Activated CD4-positive, alpha-beta T cell treated with anti-CD3 and anti-CD28 coated beads, Interleukin-2, amount 10 ng/mL, durations not matched to agents 24 days and 14 days (primary cell): ENCODE measurements at regions not wholly inside any gene's neighbourhood (a gene's known extent, or its start where the extent isn't known, plus 50 kb on each side); places are given as distances from the start of the nearest gene placed in this dataset.

Experiments used
- DNase-seq: peaks from one replicate; pipeline ENCODE4 v3.0.0; 2022
- H3K27ac Mint-ChIP-seq: one replicate; pipeline ENCODE4 v1.8.0; 2022; ENCODE audit warnings: mild to moderate bottlenecking, mixed read lengths
- H3K27me3 Mint-ChIP-seq: one replicate; pipeline ENCODE4 v1.8.0; 2022; ENCODE audit warnings: mixed read lengths
- H3K36me3 Mint-ChIP-seq: one replicate; pipeline ENCODE4 v1.8.0; 2022; ENCODE audit warnings: low read depth, mild to moderate bottlenecking, mixed read lengths
- H3K4me1 Mint-ChIP-seq: one replicate; pipeline ENCODE4 v1.8.0; 2021; ENCODE audit warnings: mixed read lengths
- H3K4me3 Mint-ChIP-seq: one replicate; pipeline ENCODE4 v1.8.0; 2022; ENCODE audit warnings: mild to moderate bottlenecking, moderate library complexity, mixed read lengths
- H3K9me3 Mint-ChIP-seq: one replicate; pipeline ENCODE4 v1.8.0; 2021; ENCODE audit warnings: mixed read lengths
- intact Hi-C: fragments of 100-400 bp; cut with micrococcal nuclease; formaldehyde crosslinking; loops from one replicate; pipeline ENCODE4 v1.15.1; 2023

DNA sequence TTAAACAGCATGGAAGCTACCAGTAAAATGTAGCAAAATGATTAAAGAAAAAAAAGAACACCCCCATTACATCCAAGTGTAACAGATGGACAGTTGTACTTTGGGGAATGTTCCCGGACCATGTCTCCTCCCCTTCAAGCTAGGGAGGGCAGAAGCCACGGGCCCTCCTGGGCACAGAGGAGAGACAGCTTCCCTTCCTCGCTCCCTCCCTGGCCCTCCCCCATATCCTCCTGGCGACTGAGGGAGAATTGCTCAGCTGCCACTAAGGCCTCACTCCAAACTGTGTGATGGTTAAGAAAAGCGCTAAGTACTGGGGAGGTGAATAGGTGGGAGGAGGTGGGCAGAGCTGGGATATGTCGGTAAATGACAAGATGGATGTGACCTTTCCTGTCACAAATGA lies 358.0 kb downstream of the HRH4 start:
- intact Hi-C loops = no loop called here
- H3K9me3 Mint-ChIP-seq = no peaks in the 10 kb centered on the region

DNA sequence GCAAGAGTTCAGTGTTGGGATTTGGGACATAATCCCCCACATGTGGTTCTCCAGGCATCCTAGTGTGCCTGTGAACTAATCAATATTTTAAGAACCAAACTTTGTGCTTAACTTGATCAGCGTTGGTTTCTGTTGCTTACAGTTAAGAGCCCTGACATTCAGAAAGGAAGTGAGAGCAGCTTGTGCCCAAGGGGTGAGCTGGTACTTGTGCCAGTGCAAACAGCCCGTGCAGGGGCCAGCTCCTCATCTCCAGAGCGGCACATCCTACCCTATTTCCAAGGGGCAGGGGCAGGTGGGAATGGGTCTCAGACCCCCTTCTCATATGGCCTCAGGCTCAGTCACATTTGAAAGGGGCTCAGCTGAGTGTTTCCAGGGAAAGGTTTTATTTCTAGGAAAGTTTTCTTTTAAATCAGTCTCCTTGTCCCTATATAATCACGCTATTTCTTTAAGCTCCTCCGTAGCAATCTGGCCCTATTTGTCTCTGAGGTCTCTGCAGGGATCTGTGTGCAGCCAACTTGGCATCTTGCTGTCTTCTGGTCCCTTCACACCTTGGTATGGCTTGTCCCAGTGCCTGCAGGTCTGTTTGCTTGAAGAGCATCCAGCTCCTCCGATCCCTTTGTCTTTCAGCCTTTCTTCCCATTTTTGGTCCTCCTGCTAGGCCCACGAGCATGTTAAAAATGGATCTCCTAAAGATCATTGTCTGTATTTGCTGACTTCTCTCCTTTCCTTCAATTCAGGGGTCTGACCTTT lies 358.9 kb downstream of the HRH4 start:
- Mint-ChIP-seq H3K36me3 (no peaks in the 10 kb centered on the region), H3K9me3 (no peaks in the 10 kb centered on the region), H3K27ac (no peak overlapping the region), H3K27me3 (no peaks in the 10 kb centered on the region), H3K4me3 (no peak overlapping the region), H3K4me1 (no peaks in the 10 kb centered on the region)
- intact Hi-C loops = no loop called here
- no peak for DNase-seq

More for the DNA sequence above, 358.0 kb downstream of the HRH4 start:
- no peaks in the 10 kb centered on the region for H3K27me3 Mint-ChIP-seq
- H3K4me3 Mint-ChIP-seq = no peak overlapping the region
- H3K27ac Mint-ChIP-seq = no peak overlapping the region
- no peaks in the 10 kb centered on the region for H3K4me1 Mint-ChIP-seq
- no peak for DNase-seq
- no peaks in the 10 kb centered on the region for H3K36me3 Mint-ChIP-seq

DNA sequence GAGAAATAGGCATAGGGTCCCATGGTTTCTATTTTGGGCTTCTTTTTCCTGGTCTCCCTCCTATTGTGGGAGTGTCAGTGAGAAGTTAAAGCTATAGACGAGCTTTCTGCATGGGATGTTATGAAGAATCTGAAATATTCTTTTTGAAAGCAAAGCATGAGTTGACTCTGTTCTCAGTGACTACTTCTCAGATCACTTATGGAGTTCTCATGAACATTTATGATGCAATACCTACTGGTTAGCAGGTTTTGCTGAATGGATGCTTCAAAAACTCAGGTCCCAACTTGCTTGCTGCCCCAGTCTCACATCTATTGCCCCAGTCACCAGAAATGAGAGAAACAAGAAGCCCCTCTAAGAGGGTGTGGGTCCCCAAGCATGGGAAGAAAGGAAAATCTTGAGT lies 365.0 kb downstream of the HRH4 start:
- DNase-seq = no peak
- no peaks in the 10 kb centered on the region for H3K9me3 Mint-ChIP-seq
- peaks cover under 1% of the 10 kb centered on the region for H3K27me3 Mint-ChIP-seq
- intact Hi-C loops = no loop called here
- no peak overlapping the region for H3K4me3 Mint-ChIP-seq
- H3K36me3 Mint-ChIP-seq = no peaks in the 10 kb centered on the region
- H3K27ac Mint-ChIP-seq = no peak overlapping the region
- no peaks in the 10 kb centered on the region for H3K4me1 Mint-ChIP-seq

GRCh38 chr18:24826605-24827004 lies 366.2 kb downstream of the HRH4 start:
- intact Hi-C loops = no loop called here
- H3K27ac Mint-ChIP-seq = no peak overlapping the region
- H3K4me3 Mint-ChIP-seq = no peak overlapping the region
- peaks cover 2% of the 10 kb centered on the region for H3K27me3 Mint-ChIP-seq
- no peaks in the 10 kb centered on the region for H3K9me3 Mint-ChIP-seq
- DNase-seq = no peak
- H3K36me3 Mint-ChIP-seq = no peaks in the 10 kb centered on the region
- H3K4me1 Mint-ChIP-seq = no peaks in the 10 kb centered on the region

GRCh38 chr18:24827501-24827900 lies 367.1 kb downstream of the HRH4 start:
- no peak overlapping the region for H3K27ac Mint-ChIP-seq
- H3K4me3 Mint-ChIP-seq = no peak overlapping the region
- H3K9me3 Mint-ChIP-seq = no peaks in the 10 kb centered on the region
- H3K27me3 Mint-ChIP-seq = peaks cover 2% of the 10 kb centered on the region
- no peak for DNase-seq
- no peaks in the 10 kb centered on the region for H3K36me3 Mint-ChIP-seq
- H3K4me1 Mint-ChIP-seq = no peaks in the 10 kb centered on the region
- intact Hi-C loops = no loop called here

DNA sequence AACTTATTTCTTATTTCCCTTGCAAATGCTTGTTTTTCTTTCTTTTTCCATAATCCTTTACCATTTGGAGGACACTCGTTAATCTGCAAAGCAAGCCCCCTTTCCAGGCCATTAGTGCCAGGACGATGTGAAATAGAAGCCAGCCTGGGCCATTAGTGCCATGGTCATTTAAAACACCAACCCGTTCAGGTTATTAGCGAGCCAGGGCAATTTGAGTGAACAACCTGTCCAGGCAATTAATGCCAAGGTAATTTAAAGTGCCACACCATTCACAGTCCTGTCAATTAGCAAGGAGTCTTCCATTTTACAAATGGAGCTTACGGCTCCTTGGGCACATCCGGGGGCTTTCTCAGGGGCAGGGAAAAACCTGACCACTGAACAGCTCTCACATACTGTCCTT lies 370.6 kb downstream of the HRH4 start:
- Mint-ChIP-seq H3K9me3 (no peaks in the 10 kb centered on the region), H3K4me3 (no peak overlapping the region), H3K36me3 (no peaks in the 10 kb centered on the region), H3K27ac (no peak overlapping the region), H3K4me1 (no peaks in the 10 kb centered on the region), H3K27me3 (peaks cover 2% of the 10 kb centered on the region)
- intact Hi-C loops = no loop called here
- no peak for DNase-seq

DNA sequence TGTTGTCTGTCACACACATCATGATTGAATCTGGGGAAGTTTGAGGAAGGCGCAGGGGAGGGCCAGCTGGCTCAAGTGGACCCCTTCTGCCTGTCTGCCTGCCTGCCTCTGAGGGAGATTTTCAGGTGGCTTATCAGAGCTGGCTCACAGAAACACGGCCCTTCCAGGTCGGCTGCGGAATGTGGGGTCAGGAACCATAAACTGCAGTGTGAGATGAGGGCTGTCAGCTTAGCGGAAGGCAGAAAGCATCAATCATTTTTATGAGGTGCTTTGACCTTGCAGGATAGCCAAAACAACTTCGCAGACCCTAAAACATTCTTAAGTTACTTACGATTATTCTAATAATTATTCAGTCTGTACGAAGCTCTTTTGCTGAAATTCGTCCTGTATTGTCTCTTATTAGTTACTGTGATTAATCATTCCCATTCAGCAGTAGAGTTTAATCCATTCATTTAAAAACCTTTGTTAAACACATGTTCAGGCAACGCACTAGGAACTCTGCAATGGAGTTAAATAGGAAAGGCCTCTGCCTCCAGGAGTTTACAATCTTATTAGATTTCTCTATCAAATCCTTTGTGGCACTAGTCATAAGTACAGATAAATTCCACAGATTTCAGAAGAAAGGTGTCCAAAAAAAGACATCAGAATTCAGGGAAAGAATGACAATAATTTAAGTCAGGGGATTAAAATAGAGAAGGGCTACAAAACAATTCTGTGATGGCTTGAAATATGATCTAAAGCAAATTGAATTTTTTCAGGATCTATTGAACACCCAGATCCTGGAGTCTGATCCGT lies 371.6 kb downstream of the HRH4 start:
- no peak overlapping the region for H3K4me3 Mint-ChIP-seq
- no peaks in the 10 kb centered on the region for H3K4me1 Mint-ChIP-seq
- no peak for DNase-seq
- H3K36me3 Mint-ChIP-seq = no peaks in the 10 kb centered on the region
- H3K27me3 Mint-ChIP-seq = peaks cover 2% of the 10 kb centered on the region
- intact Hi-C loops = no loop called here
- H3K27ac Mint-ChIP-seq = no peak overlapping the region
- no peaks in the 10 kb centered on the region for H3K9me3 Mint-ChIP-seq

DNA sequence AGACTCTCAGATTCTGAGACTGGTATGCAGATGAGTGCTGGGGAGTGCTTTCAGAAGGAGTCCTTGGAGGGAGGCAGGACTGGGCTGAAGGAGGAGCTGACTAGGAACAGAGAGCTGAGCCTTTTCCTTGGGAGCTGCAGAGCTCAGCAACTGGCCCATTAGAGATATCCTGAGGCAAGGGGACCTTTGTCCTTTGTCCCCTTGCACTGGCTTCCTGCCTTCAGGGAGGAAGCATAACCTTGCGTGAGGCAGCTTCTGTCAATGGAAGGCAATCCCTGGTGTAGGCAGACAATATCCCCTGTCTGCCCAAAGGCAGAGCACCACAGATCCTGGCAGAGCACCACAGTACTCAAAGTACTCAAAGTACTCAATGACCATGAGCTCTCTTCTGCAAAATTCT lies 375.3 kb downstream of the HRH4 start:
- H3K36me3 Mint-ChIP-seq = no peaks in the 10 kb centered on the region

DNA sequence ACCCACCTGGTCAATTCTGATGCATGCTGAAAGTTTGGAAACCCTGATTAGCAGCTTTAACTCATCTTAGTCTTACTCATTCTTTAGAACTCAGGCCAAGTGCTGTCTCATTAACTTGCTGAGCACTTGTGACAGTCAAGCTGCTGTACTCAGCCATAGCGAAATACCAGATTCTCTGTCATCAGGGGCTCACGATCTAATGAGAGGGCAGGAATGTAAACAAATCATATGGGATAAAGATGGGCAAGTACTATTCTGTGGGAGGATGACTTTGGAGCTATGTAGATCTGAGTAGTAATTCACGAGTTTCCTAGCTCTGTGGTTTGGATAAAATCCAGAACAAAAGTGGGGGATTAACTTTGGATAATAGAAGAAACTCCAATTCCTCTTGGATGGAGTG lies 376.6 kb downstream of the HRH4 start:
- intact Hi-C loops = no loop called here
- no peaks in the 10 kb centered on the region for H3K27me3 Mint-ChIP-seq
- no peak for DNase-seq
- no peaks in the 10 kb centered on the region for H3K36me3 Mint-ChIP-seq
- H3K4me1 Mint-ChIP-seq = no peaks in the 10 kb centered on the region
- H3K9me3 Mint-ChIP-seq = no peaks in the 10 kb centered on the region
- H3K27ac Mint-ChIP-seq = no peak overlapping the region
- no peak overlapping the region for H3K4me3 Mint-ChIP-seq

More for the DNA sequence above, 375.3 kb downstream of the HRH4 start:
- H3K4me1 Mint-ChIP-seq = no peaks in the 10 kb centered on the region
- no peaks in the 10 kb centered on the region for H3K9me3 Mint-ChIP-seq
- no peak overlapping the region for H3K27ac Mint-ChIP-seq
- no peak overlapping the region for H3K4me3 Mint-ChIP-seq
- intact Hi-C loops = no loop called here
- DNase-seq = no peak
- H3K27me3 Mint-ChIP-seq = no peaks in the 10 kb centered on the region

DNA sequence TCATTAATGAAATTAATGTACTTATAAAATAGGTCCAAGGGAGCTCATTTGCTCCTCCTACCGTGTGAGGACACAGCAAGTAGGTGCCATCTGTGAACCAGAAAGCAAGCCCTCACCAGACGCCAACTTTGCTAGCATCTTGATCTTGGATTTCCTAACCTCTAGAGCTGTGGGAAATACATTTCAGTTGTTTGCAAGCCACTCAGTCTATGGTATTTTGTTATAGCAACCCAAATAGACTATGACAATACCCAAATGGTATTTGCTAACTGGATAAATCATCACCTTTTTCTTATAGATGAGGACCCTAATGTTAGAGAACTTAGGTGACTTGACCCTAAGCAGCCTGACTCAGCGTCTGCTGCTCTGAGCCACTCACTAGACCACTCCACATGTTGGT lies 379.6 kb downstream of the HRH4 start:
- Mint-ChIP-seq H3K27ac (no peak overlapping the region), H3K36me3 (no peaks in the 10 kb centered on the region), H3K27me3 (no peaks in the 10 kb centered on the region), H3K4me1 (no peaks in the 10 kb centered on the region), H3K4me3 (no peak overlapping the region), H3K9me3 (no peaks in the 10 kb centered on the region)
- DNase-seq = no peak
- intact Hi-C loops = no loop called here

DNA sequence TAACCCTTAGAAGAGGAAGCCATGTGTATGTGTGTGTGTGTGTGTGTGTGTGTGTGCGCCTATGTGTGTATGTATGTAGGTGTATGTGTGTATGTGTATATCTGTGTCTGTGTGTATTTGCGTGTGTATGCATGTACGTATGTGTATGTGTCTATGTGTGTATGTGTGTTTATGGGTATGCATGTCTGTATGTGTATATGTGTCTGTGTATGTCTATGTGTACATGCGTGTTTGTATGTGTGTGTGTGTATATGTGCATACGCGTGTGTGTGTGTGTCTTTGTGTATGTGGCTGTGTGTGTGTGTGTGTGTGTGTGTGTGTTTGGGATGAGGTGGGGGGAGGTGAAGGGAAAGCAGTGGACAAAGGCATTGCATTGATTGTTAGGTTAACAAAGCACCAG lies 380.2 kb downstream of the HRH4 start:
- Mint-ChIP-seq H3K27ac (no peak overlapping the region), H3K27me3 (no peaks in the 10 kb centered on the region), H3K9me3 (no peaks in the 10 kb centered on the region), H3K36me3 (no peaks in the 10 kb centered on the region), H3K4me3 (no peak overlapping the region), H3K4me1 (no peaks in the 10 kb centered on the region)
- DNase-seq = no peak
- intact Hi-C loops = no loop called here

GRCh38 chr18:24841536-24841935 lies 381.1 kb downstream of the HRH4 start:
- intact Hi-C loops = no loop called here
- H3K4me1 Mint-ChIP-seq = no peaks in the 10 kb centered on the region
- H3K27me3 Mint-ChIP-seq = no peaks in the 10 kb centered on the region
- DNase-seq = no peak
- H3K27ac Mint-ChIP-seq = no peak overlapping the region
- no peaks in the 10 kb centered on the region for H3K36me3 Mint-ChIP-seq
- no peaks in the 10 kb centered on the region for H3K9me3 Mint-ChIP-seq
- H3K4me3 Mint-ChIP-seq = no peak overlapping the region

GRCh38 chr18:24843123-24843522 lies 382.7 kb downstream of the HRH4 start:
- H3K4me3 Mint-ChIP-seq = no peak overlapping the region
- intact Hi-C loops = no loop called here
- no peaks in the 10 kb centered on the region for H3K4me1 Mint-ChIP-seq

DNA sequence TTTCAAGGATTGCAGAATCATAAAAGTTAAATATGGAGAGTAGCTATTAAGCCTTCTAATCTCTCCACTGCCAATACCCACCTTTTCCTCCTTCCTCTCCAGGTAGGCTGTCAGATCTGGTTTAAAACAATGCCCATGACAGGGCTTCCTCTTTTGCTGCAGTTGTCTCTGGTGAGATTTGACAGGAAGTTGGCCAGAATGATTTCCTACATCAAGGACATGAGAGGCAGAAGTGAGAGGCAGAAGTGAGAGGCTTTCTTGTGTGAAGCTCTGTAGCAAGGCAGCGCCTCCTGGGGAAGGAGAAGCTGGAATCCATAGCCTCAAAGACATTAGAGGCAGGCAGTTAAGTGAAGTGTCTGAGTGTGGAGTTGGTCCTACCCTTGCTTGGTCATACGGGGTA lies 385.7 kb downstream of the HRH4 start:
- Mint-ChIP-seq H3K27ac (no peak overlapping the region), H3K4me1 (no peaks in the 10 kb centered on the region), H3K4me3 (no peak overlapping the region), H3K36me3 (no peaks in the 10 kb centered on the region), H3K9me3 (no peaks in the 10 kb centered on the region), H3K27me3 (no peaks in the 10 kb centered on the region)
- DNase-seq = no peak
- intact Hi-C loops = no loop called here

More at GRCh38 chr18:24843123-24843522, 382.7 kb downstream of the HRH4 start:
- Mint-ChIP-seq H3K9me3 (no peaks in the 10 kb centered on the region), H3K27ac (no peak overlapping the region), H3K36me3 (no peaks in the 10 kb centered on the region), H3K27me3 (no peaks in the 10 kb centered on the region)
- DNase-seq = no peak
